ENCODE measurements at regions not wholly inside any gene's neighbourhood (a gene's known extent, or its start where the extent isn't known, plus 50 kb on each side); places are given as distances from the start of the nearest gene placed in this dataset.

DNA sequence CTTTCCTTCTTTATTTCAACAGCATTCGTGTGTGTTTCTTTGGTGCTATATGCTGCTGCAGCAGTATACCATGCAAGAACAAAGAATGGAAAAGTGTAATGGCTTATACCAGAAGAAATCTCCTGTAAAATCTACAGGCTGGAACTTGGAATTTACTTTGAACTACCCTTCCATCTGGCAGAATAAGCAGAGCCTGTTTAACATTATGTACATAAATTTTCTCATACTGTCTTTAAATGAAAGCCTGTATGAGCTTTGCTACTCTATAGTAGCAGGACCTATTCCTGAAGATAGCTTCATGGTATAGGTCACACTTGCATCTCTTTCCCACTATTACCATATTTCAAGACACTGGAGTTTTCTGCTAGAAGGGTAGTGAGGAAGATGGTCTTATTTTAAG, 522.1 kb upstream of the GHITM start:
- FAIRE-seq (no peak), DNase-seq (ENCODE audit: low read depth in 1 of 2, low spot score in 2 of 2) (no peak)
- no peak for TF ChIP-seq SUZ12 (IDR thresholded peaks at IDR 0.05; ENCODE audit: low read length)
- TF ChIP-seq YY1 (IDR thresholded peaks at IDR 0.05; ENCODE audit: low read depth, low read length): no peak
- no peak for TF ChIP-seq CBX8 (IDR thresholded peaks at IDR 0.05; ENCODE audit: borderline replicate concordance, low read depth, low read length)
- no peak for TF ChIP-seq JUND (IDR thresholded peaks at IDR 0.05; ENCODE audit: low read length)
- TF ChIP-seq TEAD4 (IDR thresholded peaks at IDR 0.05; ENCODE audit: low read depth, low read length): no peak
- no peak for TF ChIP-seq EZH2 (IDR thresholded peaks at IDR 0.05; ENCODE audit: low read depth, low read length, severe bottlenecking)
- TF ChIP-seq HDAC2 (IDR thresholded peaks at IDR 0.05; ENCODE audit: borderline replicate concordance in 1 of 2, low read depth in 2 of 2, low read length in 2 of 2): no peak
- no peak for TF ChIP-seq CHD2 (IDR thresholded peaks at IDR 0.05; ENCODE audit: low read length)
- Histone ChIP-seq H3K18ac (ENCODE audit: extremely low read depth, low read length) (no peak overlapping the region), H3K79me2 (ENCODE audit: control insufficient read depth in 1 of 2, insufficient read depth in 2 of 2, low read length in 2 of 2) (no peaks in the 10 kb centered on the region), H3K14ac (ENCODE audit: insufficient read length) (no peak overlapping the region), H2AK5ac (ENCODE audit: low read depth, low read length) (no peak overlapping the region), H3K9ac (replicated peaks in 1 of 4; ENCODE audit: extremely low read depth in 1 of 4, low read depth in 3 of 4, low read length in 3 of 4) (no peak overlapping the region), H3K4me1 (replicated peaks in 1 of 4; ENCODE audit: control insufficient read depth in 3 of 4, insufficient read depth in 4 of 4, low read length in 3 of 4) (no peaks in the 10 kb centered on the region), H3K23me2 (ENCODE audit: low read depth, low read length) (no peaks in the 10 kb centered on the region), H3K36me3 (ENCODE audit: control insufficient read depth in 2 of 4, insufficient read depth in 4 of 4, low read length in 3 of 4) (no peaks in the 10 kb centered on the region), H2AFZ (ENCODE audit: low read length) (no peak overlapping the region), H3K4ac (replicated peaks; ENCODE audit: insufficient read length, low read depth, low read length) (no peak overlapping the region), H4K8ac (ENCODE audit: extremely low read depth, insufficient read depth, low read length) (no peak overlapping the region), H3K4me2 (ENCODE audit: insufficient read depth in 1 of 2, low read depth in 2 of 2, low read length in 2 of 2) (no peak overlapping the region), H3K4me3 (ENCODE audit: extremely low read depth in 1 of 4, insufficient read depth in 2 of 4, low read depth in 3 of 4, low read length in 4 of 4) (no peak overlapping the region), H2BK5ac (ENCODE audit: low read depth, low read length) (no peak overlapping the region), H4K5ac (ENCODE audit: insufficient read length, low read depth, low read length) (no peak overlapping the region), H3K23ac (ENCODE audit: insufficient read length) (no peak overlapping the region), H3K79me1 (ENCODE audit: low read depth, low read length) (no peaks in the 10 kb centered on the region), H4K91ac (replicated peaks; ENCODE audit: insufficient read length, low read length) (no peak overlapping the region), H2BK12ac (ENCODE audit: low read depth, low read length) (no peak overlapping the region), H3K27me3 (replicated peaks in 1 of 4; ENCODE audit: control insufficient read depth in 3 of 4, extremely low read depth in 1 of 4, insufficient read depth in 3 of 4, low read length in 3 of 4) (no peaks in the 10 kb centered on the region), H3K9me3 (ENCODE audit: insufficient read depth in 2 of 2, low read depth in 1 of 2, low read length in 1 of 2) (no peaks in the 10 kb centered on the region), H2BK120ac (replicated peaks; ENCODE audit: low read depth, low read length) (no peak overlapping the region), H2BK20ac (ENCODE audit: low read length) (no peak overlapping the region), H2BK15ac (ENCODE audit: low read length) (no peak overlapping the region), H3K27ac (ENCODE audit: low read depth, low read length) (no peak overlapping the region), H3K56ac (replicated peaks; ENCODE audit: insufficient read length, low read depth, low read length) (no peak overlapping the region), H4K20me1 (replicated peaks in 1 of 2; ENCODE audit: control insufficient read depth in 1 of 2, insufficient read depth in 2 of 2, low read length in 2 of 2) (no peaks in the 10 kb centered on the region)
- 71% methylated on average over 1 of the region's 1 CpG; no CpG with 5 or more reads in 1 of the 2 experiments for WGBS, 2 experiments (ENCODE audit: extremely low coverage in 1 of 2, insufficient coverage in 1 of 2, insufficient read length in 1 of 2, insufficient replicate concordance in 2 of 2, low coverage in 1 of 2, low lambda C conversion rate in 2 of 2, missing lambda C conversion rate in 1 of 2)
- CTCF ChIA-PET (ENCODE audit: partially characterized antibody): interaction anchor here (1.0 to 2.6 kb wide), 2 partner anchors 8 to 254 kb away, joined by 3 to 8 read pairs; no protein-coding TSS in a partner anchor
- POLR2A ChIA-PET (ENCODE audit: partially characterized antibody): no interaction called here
